SH-SY5Y (cell line): ENCODE measurements at regions not wholly inside any gene's neighbourhood (a gene's known extent, or its start where the extent isn't known, plus 50 kb on each side); places are given as distances from the start of the nearest gene placed in this dataset.

Source experiments
- GATA2 ChIP-seq: IDR thresholded peaks from 2 replicates; pipeline ENCODE4 v1.6.1; 2011; ENCODE audit warnings: mild to moderate bottlenecking, low read depth, low read length
- GATA3 ChIP-seq: IDR thresholded peaks from 2 replicates; pipeline ENCODE4 v1.6.1; 2011; ENCODE audit warnings: low read depth, mild to moderate bottlenecking, low read length, moderate library complexity

DNA sequence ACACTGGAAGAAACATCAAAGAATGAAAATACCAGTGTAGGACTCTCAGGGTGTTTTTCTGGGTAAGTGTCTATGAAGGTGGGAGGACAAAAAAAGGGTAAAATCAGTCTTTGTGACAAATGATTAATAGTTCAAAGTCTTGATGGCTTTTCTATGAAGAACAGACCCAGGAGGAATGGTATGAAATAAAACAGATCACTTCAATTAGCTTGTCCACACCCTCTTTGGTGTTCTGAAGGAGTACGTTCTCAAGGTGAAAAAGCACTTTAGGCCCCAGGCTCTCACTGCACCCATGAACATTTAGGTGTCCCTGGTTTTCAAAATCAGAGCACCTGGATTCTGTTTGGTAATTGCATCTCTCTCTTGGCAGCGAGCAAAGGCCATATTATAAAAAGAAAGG lies 383.6 kb upstream of the NR2F2 start:
- TF ChIP-seq GATA3 (no peak), GATA2 (no peak)

DNA sequence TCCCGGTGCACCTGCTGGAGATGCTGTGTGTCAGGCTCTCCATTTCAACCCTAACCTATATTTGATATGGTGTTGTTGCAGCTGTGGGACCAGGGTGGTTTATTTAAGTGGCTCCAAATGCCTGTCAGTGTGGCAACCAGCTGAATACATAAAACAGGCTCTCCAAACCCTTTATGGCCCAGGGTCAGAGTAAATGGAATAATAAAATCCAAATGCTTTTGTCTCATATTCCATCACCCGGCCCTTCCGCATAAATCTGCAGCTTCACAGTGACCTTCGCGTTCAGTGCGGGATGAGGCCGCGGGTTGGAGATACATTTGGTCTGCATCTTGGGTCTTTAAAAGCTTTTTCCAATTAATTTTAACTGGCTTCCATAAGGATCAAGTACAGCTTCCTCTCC lies 382.1 kb upstream of the NR2F2 start:
- TF ChIP-seq GATA3: no peak
- no peak for TF ChIP-seq GATA2

DNA sequence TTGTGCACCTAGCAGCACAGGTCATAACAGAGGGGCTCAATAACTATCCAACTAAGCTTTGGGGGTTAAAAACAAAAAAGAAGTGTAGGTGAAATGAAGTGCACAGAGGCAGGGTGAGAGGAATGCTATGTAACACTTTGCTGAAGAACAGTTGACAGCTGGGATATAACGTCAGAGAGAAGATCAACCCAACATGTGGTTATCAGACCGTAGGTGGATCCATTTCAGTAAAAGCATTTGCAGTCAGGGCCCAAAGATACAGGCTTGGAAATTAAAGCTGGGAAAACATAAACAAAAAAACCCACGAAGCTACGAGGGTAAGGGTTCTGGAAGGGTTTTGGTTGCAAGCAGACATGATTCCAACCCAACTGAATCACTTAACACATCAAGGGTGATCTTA lies 377.5 kb upstream of the NR2F2 start:
- TF ChIP-seq GATA2 (no peak), GATA3 (no peak)

DNA sequence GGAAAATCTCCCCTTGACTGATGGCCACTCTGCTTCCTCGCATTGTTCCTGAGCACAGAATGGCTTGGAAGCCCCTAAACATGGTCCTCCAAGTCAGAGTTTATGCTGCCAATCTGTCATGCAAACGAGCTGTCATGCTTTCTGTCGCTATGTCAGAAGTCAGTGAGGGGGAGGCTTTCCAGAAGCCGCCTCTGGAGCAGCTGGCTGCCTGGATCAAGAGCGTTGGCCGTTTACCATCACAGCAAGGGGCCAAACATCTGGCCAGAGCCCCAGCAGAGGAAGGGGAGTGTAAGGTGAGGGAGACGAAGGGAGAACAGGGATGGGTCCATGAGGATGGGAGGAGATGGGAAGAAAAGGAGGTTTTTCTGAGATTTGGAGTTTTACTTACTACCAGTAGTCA lies 372.6 kb upstream of the NR2F2 start:
- no peak for TF ChIP-seq GATA2
- no peak for TF ChIP-seq GATA3

DNA sequence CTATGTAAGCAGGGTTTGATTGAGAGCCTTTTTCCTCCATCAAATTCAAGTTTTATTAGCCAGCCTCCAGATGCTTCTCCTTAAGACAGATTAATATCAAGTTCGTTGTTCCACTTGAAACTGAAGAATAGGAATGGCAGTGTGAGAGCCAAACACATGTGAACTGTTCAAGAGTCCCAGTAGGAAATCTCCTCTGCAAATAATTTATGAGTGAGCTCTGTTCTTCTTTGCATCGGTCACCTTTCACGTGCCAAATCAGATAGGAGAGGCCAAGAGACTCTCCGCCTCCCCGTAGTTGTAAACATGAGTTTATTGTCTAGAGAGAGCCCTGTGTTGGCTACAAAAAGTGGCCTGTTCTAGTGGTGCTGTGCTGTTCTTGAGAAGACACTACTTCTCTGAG lies 372.1 kb upstream of the NR2F2 start:
- TF ChIP-seq GATA3 (no peak), GATA2 (no peak)

DNA sequence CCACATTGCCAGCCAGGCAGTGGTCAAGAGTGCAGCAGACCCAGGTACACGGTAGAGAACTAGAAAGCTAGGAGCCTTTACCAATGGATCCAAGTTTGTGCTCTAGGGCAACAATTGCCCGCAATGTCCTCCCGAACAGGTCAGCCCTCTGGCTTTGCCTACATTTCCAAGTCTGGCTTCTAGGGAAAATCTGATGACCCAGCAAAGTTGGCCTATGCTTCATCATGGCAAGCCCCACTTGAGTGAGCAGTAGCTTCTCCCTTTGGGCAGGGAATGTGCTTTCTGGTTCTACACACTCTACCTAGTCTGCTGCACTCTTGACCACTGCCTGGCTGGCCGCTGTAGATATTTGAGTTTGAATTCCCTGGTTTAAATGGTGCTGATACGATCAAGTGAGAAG lies 361.6 kb upstream of the NR2F2 start:
- TF ChIP-seq GATA2 (no peak), GATA3 (no peak)

DNA sequence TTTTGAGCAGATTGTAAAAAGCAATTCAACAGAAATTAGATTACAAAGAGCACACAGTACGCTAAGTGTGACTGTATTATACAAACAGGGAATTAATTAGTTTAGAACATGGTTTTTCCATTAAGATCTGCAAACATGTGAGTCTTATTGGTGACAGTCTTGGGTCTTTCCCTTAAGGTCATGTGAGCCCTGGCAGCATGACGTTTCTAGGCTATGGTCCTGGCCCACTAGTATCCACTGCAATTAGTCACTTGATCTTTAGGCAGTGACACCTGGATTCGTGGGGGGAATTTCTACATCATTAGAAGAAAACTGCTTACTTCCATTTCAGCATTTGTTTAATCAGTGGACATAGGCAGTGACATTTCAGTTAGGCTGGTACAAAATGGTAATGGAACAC lies 360.2 kb upstream of the NR2F2 start:
- no peak for TF ChIP-seq GATA2
- TF ChIP-seq GATA3: no peak

DNA sequence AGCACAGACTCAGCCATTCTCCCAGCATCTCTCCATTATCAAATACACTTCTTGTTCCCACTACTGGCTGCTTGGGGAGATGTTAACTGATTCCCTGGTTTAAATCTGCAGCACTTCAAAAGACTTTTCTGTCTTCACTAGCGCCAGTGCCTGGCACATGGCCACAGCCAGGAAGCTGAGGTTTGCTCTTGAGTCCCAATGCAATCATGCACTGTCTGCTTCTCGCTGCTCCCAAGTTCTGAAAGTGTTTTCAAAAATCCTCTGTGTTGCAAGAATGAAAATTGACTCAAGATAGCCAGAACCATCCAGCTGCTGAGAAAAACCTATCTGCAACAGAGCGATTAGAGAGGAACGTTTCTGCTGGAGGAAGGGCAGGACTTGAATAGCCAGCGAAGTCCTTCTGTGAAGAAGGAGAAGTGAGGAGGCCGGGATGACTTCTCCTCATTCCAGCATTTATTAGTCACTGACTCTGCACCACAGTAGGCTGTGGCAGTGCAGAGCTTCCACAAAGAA lies 358.4 kb upstream of the NR2F2 start:
- TF ChIP-seq GATA3: no peak

DNA sequence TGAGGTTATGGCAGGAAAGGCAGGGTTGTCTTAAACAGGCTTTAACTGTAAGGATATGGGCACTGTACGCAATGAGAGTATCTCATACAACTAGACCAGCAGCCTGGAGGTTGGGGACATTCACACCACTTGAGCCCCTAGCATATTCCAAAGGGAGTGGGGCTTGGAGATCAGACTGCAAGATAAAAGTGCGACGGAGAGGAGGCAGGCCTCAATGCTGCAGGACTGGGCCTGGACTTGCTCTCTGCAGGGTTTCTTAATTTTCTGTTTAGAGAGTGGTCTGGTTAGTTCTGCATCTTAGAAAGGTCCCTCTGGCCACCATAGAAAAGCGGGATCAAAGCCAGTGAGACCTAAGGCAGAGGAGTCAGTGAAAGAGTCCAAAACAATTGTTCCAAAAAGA lies 357.7 kb upstream of the NR2F2 start:
- TF ChIP-seq GATA3 (no peak), GATA2 (no peak)

DNA sequence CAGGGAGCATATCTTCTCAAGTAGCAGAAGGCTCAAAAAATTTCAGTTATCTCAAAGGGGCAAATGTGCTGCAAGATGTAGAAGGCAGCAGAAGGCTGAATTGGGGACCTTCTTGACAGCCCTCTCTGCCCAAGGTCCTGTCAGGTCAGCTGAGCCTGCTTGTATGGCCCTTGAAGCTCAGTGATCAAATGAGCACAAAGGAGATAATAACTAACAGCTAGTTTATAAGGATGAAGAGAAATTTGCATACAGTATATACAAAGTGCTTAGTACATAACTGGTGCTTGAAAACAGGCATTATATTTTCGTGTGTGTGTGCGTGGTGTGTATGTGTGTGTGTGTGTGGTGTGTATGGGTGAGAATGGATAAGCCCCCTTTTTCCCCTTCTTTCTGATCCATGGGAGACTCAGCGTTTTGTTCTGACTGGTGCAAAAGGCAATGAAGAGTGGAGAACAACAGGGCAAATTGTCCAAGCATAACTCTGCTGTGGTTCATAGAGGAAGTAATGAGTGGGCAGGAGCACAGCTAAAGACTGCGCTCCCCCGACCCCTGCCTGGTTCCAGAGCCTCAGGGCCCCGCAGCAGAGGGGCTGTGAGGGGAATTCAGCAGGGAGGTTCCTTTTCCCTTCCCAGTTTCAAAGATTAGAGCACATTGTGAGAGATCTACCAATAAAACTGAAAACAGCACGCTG lies 356.8 kb upstream of the NR2F2 start:
- TF ChIP-seq GATA3 (no peak), GATA2 (no peak)

DNA sequence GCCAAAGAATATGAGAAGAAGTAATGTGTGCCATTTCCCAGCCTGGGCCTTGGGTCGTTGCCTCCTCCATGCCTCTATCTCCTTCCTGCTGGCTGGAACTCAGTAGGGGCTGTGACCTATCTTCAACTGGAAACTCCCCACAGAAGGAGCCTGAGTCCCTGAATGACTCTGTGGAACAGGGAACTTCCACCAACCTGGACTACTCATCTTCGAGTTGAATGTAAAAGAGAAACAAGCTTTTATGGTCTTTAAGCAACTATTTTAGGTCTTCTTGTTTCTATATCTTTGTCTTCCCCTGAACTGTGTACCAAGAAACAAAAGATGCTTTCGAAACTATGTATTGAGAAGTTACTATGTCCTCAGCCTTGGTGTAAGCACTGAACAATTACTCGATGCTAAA lies 355.3 kb upstream of the NR2F2 start:
- TF ChIP-seq GATA3: no peak

DNA sequence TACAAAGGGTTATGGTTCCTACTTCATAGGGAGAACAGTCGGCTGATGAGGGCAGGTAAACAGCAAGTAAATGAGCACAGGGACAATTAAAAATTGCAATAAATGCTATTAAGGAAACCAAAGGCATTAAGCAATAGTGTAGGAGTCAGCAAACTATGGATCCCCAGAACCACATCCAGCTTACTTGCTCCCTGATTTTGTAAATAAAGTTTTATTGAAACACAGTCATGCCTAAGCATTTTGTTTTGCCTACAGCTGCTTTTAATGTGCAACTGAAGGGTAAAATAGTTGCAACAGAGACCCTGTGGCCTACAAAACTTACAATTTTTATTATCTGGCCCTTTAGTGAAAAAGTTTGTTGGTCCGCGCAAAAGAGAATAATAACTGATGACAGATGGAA lies 351.2 kb upstream of the NR2F2 start:
- TF ChIP-seq GATA3: no peak
- TF ChIP-seq GATA2: no peak

DNA sequence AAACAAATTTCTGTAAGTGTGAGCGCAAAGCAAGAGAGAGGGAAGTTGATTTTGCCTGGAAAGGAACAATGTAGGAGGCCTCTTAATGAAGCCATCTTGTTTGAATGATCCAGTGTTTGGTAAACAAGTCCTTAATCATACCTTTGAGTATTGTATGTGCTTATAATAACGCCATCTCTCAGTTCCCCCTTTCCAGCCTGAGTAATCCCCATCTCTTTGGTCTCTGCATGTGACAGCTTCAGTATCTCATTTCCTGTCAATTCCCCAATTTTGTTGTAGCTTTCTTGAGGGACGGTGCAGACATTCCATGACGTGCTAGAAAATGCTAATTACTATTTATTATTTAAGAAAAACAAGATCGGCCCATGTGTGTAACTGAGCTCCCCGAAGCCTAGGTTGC lies 349.3 kb upstream of the NR2F2 start:
- no peak for TF ChIP-seq GATA3
- TF ChIP-seq GATA2: no peak

DNA sequence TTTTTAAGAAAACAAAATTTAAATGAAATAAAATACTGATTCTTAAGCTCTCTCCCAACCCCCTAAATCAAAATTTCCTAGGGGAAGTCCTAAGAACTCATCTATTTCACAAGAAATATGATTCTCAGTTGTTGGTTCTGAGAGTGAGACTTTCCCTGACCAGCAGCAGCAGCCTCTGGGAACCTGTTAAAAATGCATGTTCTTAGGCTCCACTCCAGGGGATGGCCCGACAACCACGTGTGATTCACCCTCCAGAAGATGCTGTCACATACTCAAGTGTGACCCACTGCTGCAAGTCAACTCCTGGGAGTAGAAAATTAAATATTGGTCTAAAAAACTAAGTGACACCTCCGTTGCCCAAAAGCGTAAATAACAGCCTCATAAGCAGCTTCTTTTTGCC lies 343.2 kb upstream of the NR2F2 start:
- TF ChIP-seq GATA3 (no peak), GATA2 (no peak)

DNA sequence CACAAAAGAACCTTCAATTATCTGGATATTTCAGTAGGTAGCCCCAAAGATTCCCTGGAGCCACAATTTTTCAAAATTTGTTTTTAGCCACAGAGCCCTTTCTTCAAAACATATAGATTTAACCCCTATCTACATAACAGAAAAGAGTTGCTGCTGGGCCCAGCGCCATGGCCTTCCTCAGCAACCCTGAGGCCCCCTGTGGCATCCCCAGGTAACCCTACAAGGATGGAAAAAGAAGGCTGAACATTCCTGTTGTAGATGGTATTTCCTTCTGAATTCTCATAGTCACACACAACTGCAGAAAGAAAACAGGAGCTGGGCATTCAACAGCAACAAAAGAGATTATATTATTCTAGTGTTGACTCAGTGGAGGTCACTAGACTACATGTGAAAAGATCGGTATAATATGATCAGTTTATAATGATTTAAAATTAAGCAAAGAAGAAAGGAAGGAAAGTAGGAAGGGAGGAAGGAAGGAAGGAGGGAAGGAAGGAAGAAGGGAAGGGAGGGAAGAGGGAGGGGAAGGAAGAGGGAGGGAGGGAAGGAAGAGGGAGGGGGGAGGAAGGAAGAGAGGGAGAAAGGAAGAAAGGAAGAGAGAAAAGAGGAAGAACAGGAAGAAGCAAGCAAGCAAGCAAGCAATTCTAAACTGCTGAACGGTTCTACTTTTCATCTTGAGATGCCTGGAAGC lies 342.5 kb upstream of the NR2F2 start:
- TF ChIP-seq GATA3: no peak
- TF ChIP-seq GATA2: no peak

DNA sequence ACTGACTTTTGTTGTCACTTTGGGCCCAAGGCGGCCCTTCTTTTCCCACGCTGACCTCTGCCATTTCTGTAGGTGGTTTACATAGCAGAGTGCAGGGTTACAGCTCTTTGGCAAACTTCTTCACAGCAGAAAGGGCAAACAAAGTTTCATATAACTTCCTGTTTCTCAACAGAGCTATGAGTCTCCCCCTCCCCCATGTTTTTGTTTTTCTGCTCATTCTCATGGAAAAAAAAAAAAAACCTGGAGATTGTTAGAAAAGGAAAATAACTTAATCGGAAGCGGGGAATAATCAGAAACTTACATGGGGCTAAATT lies 342.0 kb upstream of the NR2F2 start:
- TF ChIP-seq GATA2 (no peak), GATA3 (no peak)
